NK-92 (cell line): ENCODE measurements at regions not wholly inside any gene's neighbourhood (a gene's known extent, or its start where the extent isn't known, plus 50 kb on each side); places are given as distances from the start of the nearest gene placed in this dataset.

Source experiments
- DNase-seq: peaks from one replicate; lab custom pipeline; 2025; ENCODE audit not compliant: unreplicated experiment; lab: John Stamatoyannopoulos, UW

- DNase-seq, result no peak
Measured at GRCh38 chr12:124633365-124634362, 66.3 kb upstream of the NCOR2 start.

GRCh38 chr12:124632519-124632984 lies 65.1 kb upstream of the NCOR2 start:
- no peak for DNase-seq

GRCh38 chr12:124631681-124632256 lies 64.4 kb upstream of the NCOR2 start:
- DNase-seq, result no peak

- no peak for DNase-seq
Measured at GRCh38 chr12:124630791-124631313, 63.4 kb upstream of the NCOR2 start.

GRCh38 chr12:124629789-124630480 lies 62.5 kb upstream of the NCOR2 start:
- no peak for DNase-seq

GRCh38 chr12:124629117-124629516 lies 61.7 kb upstream of the NCOR2 start:
- no peak for DNase-seq

GRCh38 chr12:124627956-124628355 lies 60.5 kb upstream of the NCOR2 start:
- no peak for DNase-seq

- DNase-seq, result no peak
Measured at GRCh38 chr12:124626971-124627411, 59.6 kb upstream of the NCOR2 start.

- DNase-seq, result no peak
Measured at GRCh38 chr12:124625867-124626675, 58.7 kb upstream of the NCOR2 start.

GRCh38 chr12:124624823-124625222 lies 57.4 kb upstream of the NCOR2 start:
- DNase-seq, result no peak

GRCh38 chr12:124623344-124624035 lies 56.1 kb upstream of the NCOR2 start:
- no peak for DNase-seq

GRCh38 chr12:124622764-124623163 lies 55.4 kb upstream of the NCOR2 start:
- no peak for DNase-seq

GRCh38 chr12:124622331-124622730 lies 54.9 kb upstream of the NCOR2 start:
- no peak for DNase-seq

GRCh38 chr12:124621296-124621660 lies 53.9 kb upstream of the NCOR2 start:
- no peak for DNase-seq

- no peak for DNase-seq
Measured at GRCh38 chr12:124620606-124621295, 53.3 kb upstream of the NCOR2 start.

- no peak for DNase-seq
Measured at GRCh38 chr12:124618291-124618902, 51.0 kb upstream of the NCOR2 start.

- no peak for DNase-seq
Measured at GRCh38 chr12:124617615-124618014, 50.2 kb upstream of the NCOR2 start.
